Stimulated activated naive B cell treated with anti-CD40 and anti-IgM and Interleukin-4, amounts not matched to agents 10 μg/mL and 1 μg/mL and 100 μg/mL, for 72 hours (primary cell): ENCODE measurements at regions not wholly inside any gene's neighbourhood (a gene's known extent, or its start where the extent isn't known, plus 50 kb on each side); places are given as distances from the start of the nearest gene placed in this dataset.
"Not testable (repeated sequence)": the region's sequence is repeated elsewhere in the genome, so short reads cannot be mapped to it uniquely, and the experiment has no call there.

Source experiments
- ATAC-seq, 2 donors: fragments of 150-1000 bp; cut with Tn5 transposase; replicated peaks; 2 replicates each; pipeline ENCODE4 v1.10.0; 2021; ENCODE audit warnings: moderate library complexity in 1 of 2
- DNase-seq: peaks from one replicate; pipeline ENCODE4 v3.0.0; 2021
- H3K27ac Mint-ChIP-seq: one replicate; pipeline ENCODE4 v1.8.0; 2022; ENCODE audit warnings: mild to moderate bottlenecking, mixed read lengths
- H3K27me3 Mint-ChIP-seq, 2 donors: one replicate each; pipeline ENCODE4 v1.8.0; 2022; ENCODE audit warnings: mixed read lengths in 2 of 2
- H3K36me3 Mint-ChIP-seq, 2 donors: one replicate each; pipeline ENCODE4 v1.8.0; 2022; ENCODE audit warnings: mixed read lengths in 2 of 2, mild to moderate bottlenecking in 1 of 2
- H3K4me1 Mint-ChIP-seq, 2 donors: one replicate each; pipeline ENCODE4 v1.8.0; 2022; ENCODE audit warnings: mixed read lengths in 2 of 2, mild to moderate bottlenecking in 1 of 2
- H3K4me3 Mint-ChIP-seq, 2 donors: one replicate each; pipeline ENCODE4 v1.8.0; 2022; ENCODE audit warnings: mild to moderate bottlenecking in 2 of 2, mixed read lengths in 2 of 2, moderate library complexity in 1 of 2
- H3K9me3 Mint-ChIP-seq, 2 donors: one replicate each; pipeline ENCODE4 v1.8.0; 2022; ENCODE audit warnings: mixed read lengths in 2 of 2, mild to moderate bottlenecking in 1 of 2

GRCh38 chr12:78269620-78270019 lies 438.9 kb downstream of the NAV3 start:
- no peak overlapping the region for H3K4me3 Mint-ChIP-seq
- H3K27ac Mint-ChIP-seq, result no peak overlapping the region

GRCh38 chr12:78271546-78271945 lies 440.9 kb downstream of the NAV3 start:
- Mint-ChIP-seq H3K36me3 (no peaks in the 10 kb centered on the region), H3K4me1 (no peaks in the 10 kb centered on the region), H3K27ac (no peak overlapping the region), H3K9me3 (peaks cover 4 to 5% of the 10 kb centered on the region in 2 donors), H3K27me3 (no peaks in the 10 kb centered on the region), H3K4me3 (no peak overlapping the region)
- DNase-seq, result no peak
- ATAC-seq, result no peak

More at GRCh38 chr12:78269620-78270019, 438.9 kb downstream of the NAV3 start:
- Mint-ChIP-seq H3K9me3 (peaks cover 0 to 5% of the 10 kb centered on the region in 2 donors), H3K36me3 (no peaks in the 10 kb centered on the region), H3K27me3 (no peaks in the 10 kb centered on the region), H3K4me1 (no peaks in the 10 kb centered on the region)
- no peak for DNase-seq
- no peak for ATAC-seq

GRCh38 chr12:78275886-78276285 lies 445.2 kb downstream of the NAV3 start:
- H3K27ac Mint-ChIP-seq, result no peak overlapping the region
- peaks cover 0 to 4% of the 10 kb centered on the region in 2 donors for H3K27me3 Mint-ChIP-seq
- no peaks in the 10 kb centered on the region for H3K4me1 Mint-ChIP-seq
- DNase-seq (no peak), ATAC-seq (no peak)
- no peak overlapping the region for H3K4me3 Mint-ChIP-seq
- H3K36me3 Mint-ChIP-seq, result peaks cover 0 to 4% of the 10 kb centered on the region in 2 donors
- H3K9me3 Mint-ChIP-seq, result peaks cover 11 to 12% of the 10 kb centered on the region in 2 donors

- no peak overlapping the region for H3K4me3 Mint-ChIP-seq
- peaks cover 0 to 4% of the 10 kb centered on the region in 2 donors for H3K36me3 Mint-ChIP-seq
- DNase-seq, result no peak
- no peaks in the 10 kb centered on the region for H3K4me1 Mint-ChIP-seq
- H3K9me3 Mint-ChIP-seq, result peaks cover 6 to 12% of the 10 kb centered on the region in 2 donors
- H3K27me3 Mint-ChIP-seq, result peaks cover 0 to 4% of the 10 kb centered on the region in 2 donors
- no peak for ATAC-seq
- no peak overlapping the region for H3K27ac Mint-ChIP-seq
Measured at GRCh38 chr12:78278706-78279190, 448.1 kb downstream of the NAV3 start.

- no peaks in the 10 kb centered on the region for H3K4me1 Mint-ChIP-seq
- peaks cover 6 to 12% of the 10 kb centered on the region in 2 donors for H3K9me3 Mint-ChIP-seq
- H3K4me3 Mint-ChIP-seq, result no peak overlapping the region
- H3K27ac Mint-ChIP-seq, result no peak overlapping the region
- peaks cover 0 to 4% of the 10 kb centered on the region in 2 donors for H3K27me3 Mint-ChIP-seq
- peaks cover 0 to 4% of the 10 kb centered on the region in 2 donors for H3K36me3 Mint-ChIP-seq
- DNase-seq (no peak), ATAC-seq (no peak)
Measured at GRCh38 chr12:78279567-78279966, 448.9 kb downstream of the NAV3 start.

- ATAC-seq, H3K27me3 Mint-ChIP-seq, H3K36me3 Mint-ChIP-seq, DNase-seq, H3K4me1 Mint-ChIP-seq, H3K9me3 Mint-ChIP-seq, H3K27ac Mint-ChIP-seq, H3K4me3 Mint-ChIP-seq: not testable (repeated sequence)
Measured at GRCh38 chr12:78281102-78281501, 450.4 kb downstream of the NAV3 start.

- Mint-ChIP-seq H3K4me3 (no peak overlapping the region), H3K36me3 (no peaks in the 10 kb centered on the region), H3K27me3 (peaks cover 0 to 4% of the 10 kb centered on the region in 2 donors), H3K27ac (no peak overlapping the region), H3K4me1 (no peaks in the 10 kb centered on the region), H3K9me3 (peaks cover 0 to 2% of the 10 kb centered on the region in 2 donors)
- DNase-seq (no peak), ATAC-seq (no peak)
Measured at GRCh38 chr12:78284417-78284816, 453.7 kb downstream of the NAV3 start.

- H3K36me3 Mint-ChIP-seq, result no peaks in the 10 kb centered on the region
- no peaks in the 10 kb centered on the region for H3K27me3 Mint-ChIP-seq
- no peak for ATAC-seq
- no peak overlapping the region for H3K4me3 Mint-ChIP-seq
- H3K4me1 Mint-ChIP-seq, result no peaks in the 10 kb centered on the region
- no peak for DNase-seq
- H3K27ac Mint-ChIP-seq, result no peak overlapping the region
- peaks cover 0 to 2% of the 10 kb centered on the region in 2 donors for H3K9me3 Mint-ChIP-seq
Measured at GRCh38 chr12:78290606-78291345, 460.1 kb downstream of the NAV3 start.

- H3K36me3 Mint-ChIP-seq, result no peaks in the 10 kb centered on the region
- no peak for ATAC-seq
- no peak for DNase-seq
Measured at GRCh38 chr12:78293059-78293686, 462.5 kb downstream of the NAV3 start.

GRCh38 chr12:78301282-78301681 lies 470.6 kb downstream of the NAV3 start:
- not testable (repeated sequence) for H3K27ac Mint-ChIP-seq, H3K36me3 Mint-ChIP-seq, H3K9me3 Mint-ChIP-seq, H3K4me3 Mint-ChIP-seq, DNase-seq, H3K27me3 Mint-ChIP-seq, H3K4me1 Mint-ChIP-seq, ATAC-seq

More at GRCh38 chr12:78293059-78293686, 462.5 kb downstream of the NAV3 start:
- no peak overlapping the region for H3K27ac Mint-ChIP-seq
- no peaks in the 10 kb centered on the region for H3K27me3 Mint-ChIP-seq
- no peak overlapping the region for H3K4me3 Mint-ChIP-seq
- peaks cover 0 to 2% of the 10 kb centered on the region in 2 donors for H3K9me3 Mint-ChIP-seq
- H3K4me1 Mint-ChIP-seq, result no peaks in the 10 kb centered on the region

- Mint-ChIP-seq H3K4me3 (no peak overlapping the region), H3K27ac (no peak overlapping the region), H3K4me1 (no peaks in the 10 kb centered on the region), H3K9me3 (peaks cover 0 to 3% of the 10 kb centered on the region in 2 donors), H3K27me3 (no peaks in the 10 kb centered on the region), H3K36me3 (no peaks in the 10 kb centered on the region)
- DNase-seq (no peak), ATAC-seq (no peak)
Measured at GRCh38 chr12:78305808-78306207, 475.1 kb downstream of the NAV3 start.

GRCh38 chr12:78306236-78306635 lies 475.5 kb downstream of the NAV3 start:
- Mint-ChIP-seq H3K27ac (no peak overlapping the region), H3K9me3 (peaks cover 0 to 3% of the 10 kb centered on the region in 2 donors), H3K36me3 (no peaks in the 10 kb centered on the region), H3K4me1 (no peaks in the 10 kb centered on the region), H3K4me3 (no peak overlapping the region), H3K27me3 (no peaks in the 10 kb centered on the region)
- DNase-seq, result no peak
- ATAC-seq, result no peak

GRCh38 chr12:78308701-78309100 lies 478.0 kb downstream of the NAV3 start:
- Mint-ChIP-seq H3K27me3 (no peaks in the 10 kb centered on the region), H3K4me3 (no peak overlapping the region), H3K4me1 (no peaks in the 10 kb centered on the region), H3K36me3 (no peaks in the 10 kb centered on the region), H3K9me3 (peaks cover 0 to 3% of the 10 kb centered on the region in 2 donors), H3K27ac (no peak overlapping the region)
- DNase-seq (no peak), ATAC-seq (no peak)

- Mint-ChIP-seq H3K27ac (no peak overlapping the region), H3K9me3 (no peaks in the 10 kb centered on the region), H3K36me3 (no peaks in the 10 kb centered on the region), H3K27me3 (no peaks in the 10 kb centered on the region), H3K4me3 (no peak overlapping the region), H3K4me1 (no peaks in the 10 kb centered on the region)
- no peak for ATAC-seq
- no peak for DNase-seq
Measured at GRCh38 chr12:78315028-78315427, 484.3 kb downstream of the NAV3 start.

GRCh38 chr12:78316136-78316535 lies 485.4 kb downstream of the NAV3 start:
- H3K27ac Mint-ChIP-seq, result no peak overlapping the region
- DNase-seq, result no peak
- H3K36me3 Mint-ChIP-seq, result no peaks in the 10 kb centered on the region
- no peaks in the 10 kb centered on the region for H3K9me3 Mint-ChIP-seq
- H3K4me1 Mint-ChIP-seq, result no peaks in the 10 kb centered on the region
- no peaks in the 10 kb centered on the region for H3K27me3 Mint-ChIP-seq
- ATAC-seq, result no peak
- H3K4me3 Mint-ChIP-seq, result no peak overlapping the region
